Uterus (tissue), 2 donors: ENCODE measurements at regions not wholly inside any gene's neighbourhood (a gene's known extent, or its start where the extent isn't known, plus 50 kb on each side); places are given as distances from the start of the nearest gene placed in this dataset.

Experiments
- POLR2A ChIP-seq, 2 donors: fragments of 450-650 bp; IDR thresholded peaks; one replicate each; pipeline ENCODE4 v1.6.1; 2016; ENCODE audit warnings: antibody characterized with exemption in 2 of 2, mild to moderate bottlenecking in 1 of 2, moderate library complexity in 1 of 2
- TF ChIP-seq, protein P1 (sequence below), 4 experiments: fragments of 200-600 bp in 2 of 4; fragments of 450-650 bp in 2 of 4; sonication (generic) in 2 of 4; IDR thresholded peaks; one replicate each; pipeline ENCODE4 v1.5.1; 2016 to 2019; ENCODE audit warnings: antibody characterized with exemption in 4 of 4, mild to moderate bottlenecking in 2 of 4, moderate library complexity in 1 of 4

GRCh38 chr16:27671410-27671809, 121.5 kb downstream of the KATNIP start:
- TF ChIP-seq POLR2A (IDR thresholded peaks at IDR 0.05): no peak
- TF ChIP-seq, protein P1, sequence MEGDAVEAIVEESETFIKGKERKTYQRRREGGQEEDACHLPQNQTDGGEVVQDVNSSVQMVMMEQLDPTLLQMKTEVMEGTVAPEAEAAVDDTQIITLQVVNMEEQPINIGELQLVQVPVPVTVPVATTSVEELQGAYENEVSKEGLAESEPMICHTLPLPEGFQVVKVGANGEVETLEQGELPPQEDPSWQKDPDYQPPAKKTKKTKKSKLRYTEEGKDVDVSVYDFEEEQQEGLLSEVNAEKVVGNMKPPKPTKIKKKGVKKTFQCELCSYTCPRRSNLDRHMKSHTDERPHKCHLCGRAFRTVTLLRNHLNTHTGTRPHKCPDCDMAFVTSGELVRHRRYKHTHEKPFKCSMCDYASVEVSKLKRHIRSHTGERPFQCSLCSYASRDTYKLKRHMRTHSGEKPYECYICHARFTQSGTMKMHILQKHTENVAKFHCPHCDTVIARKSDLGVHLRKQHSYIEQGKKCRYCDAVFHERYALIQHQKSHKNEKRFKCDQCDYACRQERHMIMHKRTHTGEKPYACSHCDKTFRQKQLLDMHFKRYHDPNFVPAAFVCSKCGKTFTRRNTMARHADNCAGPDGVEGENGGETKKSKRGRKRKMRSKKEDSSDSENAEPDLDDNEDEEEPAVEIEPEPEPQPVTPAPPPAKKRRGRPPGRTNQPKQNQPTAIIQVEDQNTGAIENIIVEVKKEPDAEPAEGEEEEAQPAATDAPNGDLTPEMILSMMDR (IDR thresholded peaks at IDR 0.05): no peak
